ENCODE measurements at regions not wholly inside any gene's neighbourhood (a gene's known extent, or its start where the extent isn't known, plus 50 kb on each side); places are given as distances from the start of the nearest gene placed in this dataset.

DNA sequence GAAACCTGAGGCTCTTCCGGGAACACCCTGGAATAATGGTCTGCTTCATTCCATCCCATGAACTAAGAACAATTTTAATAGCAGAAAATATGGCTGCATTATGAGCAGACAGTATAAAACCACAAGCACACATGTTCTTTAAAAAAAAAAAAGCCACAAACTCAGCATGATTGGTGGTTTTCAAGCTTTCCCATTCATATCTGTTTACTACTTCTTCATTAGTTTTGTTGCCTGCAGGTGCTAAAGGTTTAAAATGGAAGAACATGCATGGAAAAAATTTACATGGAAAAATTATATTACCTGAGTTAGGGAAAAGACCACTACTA lies 137.9 kb upstream of the HES1 start:
- Histone ChIP-seq H3K4me1 (peaks cover 7 to 22% (median 13%) of the 10 kb centered on the region in 4 donors), H3K9me3 (no peaks in the 10 kb centered on the region), H3K27ac (replicated peaks in 1 of 4) (no peak overlapping the region), H3K36me3 (no peaks in the 10 kb centered on the region), H3K27me3 (no peaks in the 10 kb centered on the region), H3K4me3 (no peak overlapping the region)
- TF ChIP-seq CTCF (IDR thresholded peaks at IDR 0.05) (no peak), POLR2AphosphoS5 (IDR thresholded peaks at IDR 0.05) (no peak), POLR2A (IDR thresholded peaks at IDR 0.05; ENCODE audit: low read depth) (no peak), EP300 (IDR thresholded peaks at IDR 0.05) (no peak)
- 68% methylated on average over 1 of the region's 1 CpG for WGBS
- intact Hi-C loops (cut with DNase I), result no loop called here
- no peak for DNase-seq (ENCODE audit: extremely low spot score)

- Histone ChIP-seq H3K4me3 (no peak overlapping the region), H3K27ac (replicated peaks in 1 of 4) (no peak overlapping the region), H3K9me3 (no peaks in the 10 kb centered on the region), H3K27me3 (no peaks in the 10 kb centered on the region), H3K4me1 (peaks cover 14 to 25% (median 19%) of the 10 kb centered on the region in 4 donors), H3K36me3 (no peaks in the 10 kb centered on the region)
- DNase-seq (ENCODE audit: extremely low spot score), result no peak
- no peak for TF ChIP-seq EP300 (IDR thresholded peaks at IDR 0.05)
- WGBS, result 96% methylated on average over 12 of the region's 12 CpGs
- intact Hi-C loops (cut with DNase I), result no loop called here
Measured at GRCh38 chr3:193998628-193999195, 137.2 kb upstream of the HES1 start.

DNA sequence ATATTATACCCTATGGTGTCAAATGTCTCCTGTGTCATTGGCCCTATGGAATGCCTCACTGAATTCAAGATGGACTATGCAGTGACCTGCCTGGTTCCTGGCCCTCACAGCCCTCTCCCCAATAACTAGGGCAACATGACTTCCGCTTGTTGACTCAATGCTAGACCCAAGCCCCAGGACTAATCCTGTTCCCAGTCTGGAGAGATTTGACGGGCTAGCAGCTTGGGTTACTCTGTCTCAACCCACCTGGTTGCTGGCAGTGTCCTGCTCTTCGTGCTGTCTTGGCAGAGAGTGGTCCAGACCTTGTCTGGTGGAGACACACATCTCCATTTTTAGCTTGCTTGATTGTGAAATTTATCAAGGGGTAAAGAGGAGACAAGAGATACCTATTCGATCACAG lies 135.8 kb upstream of the HES1 start:
- TF ChIP-seq EP300 (IDR thresholded peaks at IDR 0.05) (no peak), POLR2A (IDR thresholded peaks at IDR 0.05; ENCODE audit: low read depth) (no peak), POLR2AphosphoS5 (IDR thresholded peaks at IDR 0.05) (no peak), CTCF (IDR thresholded peaks at IDR 0.05) (no peak)
- Histone ChIP-seq H3K27me3 (no peaks in the 10 kb centered on the region), H3K9me3 (no peaks in the 10 kb centered on the region), H3K4me1 (peaks cover 28 to 39% (median 33%) of the 10 kb centered on the region in 4 donors), H3K4me3 (no peak overlapping the region), H3K27ac (replicated peaks in 1 of 4) (no peak overlapping the region), H3K36me3 (no peaks in the 10 kb centered on the region)
- 96% methylated on average over 4 of the region's 4 CpGs for WGBS
- intact Hi-C loops (cut with DNase I), result loop anchor here (5.0 to 10.0 kb wide), 3 partner anchors 62 to 315 kb away; no protein-coding TSS in a partner anchor
- no peak for DNase-seq (ENCODE audit: extremely low spot score)

GRCh38 chr3:194000712-194001111 lies 135.2 kb upstream of the HES1 start:
- intact Hi-C loops (cut with DNase I), result loop anchor here (5.0 to 10.0 kb wide), 3 partner anchors 62 to 314 kb away; no protein-coding TSS in a partner anchor
- Histone ChIP-seq H3K27ac (replicated peaks in 1 of 4) (no peak overlapping the region), H3K9me3 (no peaks in the 10 kb centered on the region), H3K27me3 (no peaks in the 10 kb centered on the region), H3K36me3 (no peaks in the 10 kb centered on the region), H3K4me3 (no peak overlapping the region), H3K4me1 (peaks cover 29 to 41% (median 37%) of the 10 kb centered on the region in 4 donors)
- 69% methylated on average over 4 of the region's 4 CpGs for WGBS
- DNase-seq (ENCODE audit: extremely low spot score), result no peak
- no peak for TF ChIP-seq EP300 (IDR thresholded peaks at IDR 0.05)

- Histone ChIP-seq H3K4me1 (peaks cover 29 to 42% (median 32%) of the 10 kb centered on the region in 4 donors), H3K27ac (replicated peaks in 1 of 4) (peak overlapping the region in 3 of 4 donors; percentile 76 to 82 (median 77)), H3K4me3 (no peak overlapping the region), H3K27me3 (no peaks in the 10 kb centered on the region), H3K36me3 (no peaks in the 10 kb centered on the region), H3K9me3 (no peaks in the 10 kb centered on the region)
- 91% methylated on average over 20 of the region's 20 CpGs for WGBS
- no peak for TF ChIP-seq CTCF (IDR thresholded peaks at IDR 0.05)
- no peak for TF ChIP-seq EP300 (IDR thresholded peaks at IDR 0.05)
- no peak for DNase-seq (ENCODE audit: extremely low spot score)
- intact Hi-C loops (cut with DNase I), result loop anchor here (2.0 to 10.0 kb wide), 4 partner anchors 60 to 313 kb away; no protein-coding TSS in a partner anchor
Measured at GRCh38 chr3:194001728-194002459, 134.1 kb upstream of the HES1 start.
